NB4 (cell line): ENCODE measurements at regions not wholly inside any gene's neighbourhood (a gene's known extent, or its start where the extent isn't known, plus 50 kb on each side); places are given as distances from the start of the nearest gene placed in this dataset.

Experiments
- CTCF ChIP-seq: IDR thresholded peaks from one replicate; pipeline ENCODE4 v1.5.1; 2012; ENCODE audit warnings: low read depth, low read length
- MYC ChIP-seq: IDR thresholded peaks from 2 replicates; pipeline ENCODE4 v1.6.1; 2011; ENCODE audit warnings: low read depth, low read length

DNA sequence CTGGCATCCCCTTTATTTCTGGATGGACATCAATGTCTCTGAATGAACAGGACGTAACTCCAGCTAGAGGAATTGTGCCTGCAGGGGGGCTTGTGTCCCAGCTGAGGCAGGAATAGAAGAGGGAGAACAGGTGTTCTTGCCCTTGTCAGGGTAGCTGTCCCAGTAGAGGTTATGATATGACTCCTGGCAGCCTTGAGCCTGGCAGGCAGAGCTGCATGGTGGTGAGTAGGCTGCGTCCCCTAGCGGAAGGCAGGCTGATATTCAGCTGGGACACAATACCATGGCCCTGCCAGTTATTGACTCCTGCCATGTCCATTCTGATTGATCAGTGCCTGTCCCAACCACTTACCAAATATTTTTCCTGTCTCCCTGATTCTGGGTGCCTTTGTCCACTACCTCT, 197.2 kb downstream of the RAP2A start:
- no peak for TF ChIP-seq MYC
- TF ChIP-seq CTCF = no peak
